Caco-2 (cell line): ENCODE measurements at regions not wholly inside any gene's neighbourhood (a gene's known extent, or its start where the extent isn't known, plus 50 kb on each side); places are given as distances from the start of the nearest gene placed in this dataset.

Source experiments
- BruUV-seq: library from RNA; stranded (reverse); fragments of 400-500 nt; replicated peaks from 2 replicates; lab custom pipeline; 2021; lab: Mats Ljungman, UMichigan
- CTCF ChIA-PET: fragments of 300-600 bp; sonication (Branson Sonifier 250); formaldehyde crosslinking; loops from one replicate; lab custom pipeline; 2022; ENCODE audit warnings: antibody characterized with exemption; lab: Charles Lee
- POLR2A ChIA-PET: fragments of 300-600 bp; sonication (Branson Sonifier 250); formaldehyde crosslinking; loops from one replicate; lab custom pipeline; 2022; ENCODE audit warnings: antibody characterized with exemption; lab: Charles Lee
- DNase-seq, 2 experiments: peaks; one replicate each; pipeline versions ENCODE4 v3.0.0 to v3.0.0-alpha.2; 2020 to 2022
- H3K27me3 ChIP-seq: replicated peaks from 2 replicates; pipeline ENCODE4 v1.6.0; 2011; ENCODE audit warnings: low read length; ENCODE audit not compliant: control insufficient read depth, insufficient read depth
- H3K36me3 ChIP-seq: 2 replicates; pipeline ENCODE4 v1.5.1; 2011; ENCODE audit warnings: low read length; ENCODE audit not compliant: control insufficient read depth, insufficient read depth
- H3K4me1 ChIP-seq: fragments of 250-450 bp; sonication (Bioruptor Pico); 2 replicates; pipeline ENCODE4 v1.5.1; 2020; ENCODE audit warnings: mild to moderate bottlenecking
- H3K4me3 ChIP-seq: 2 replicates; pipeline ENCODE4 v1.5.1; 2011; ENCODE audit warnings: low read depth, mild to moderate bottlenecking, control low read depth, low read length
- H3K9me3 ChIP-seq: fragments of 250-450 bp; sonication (Bioruptor Pico); 2 replicates; pipeline ENCODE4 v1.5.1; 2020; ENCODE audit warnings: mild to moderate bottlenecking, moderate library complexity
- H3K27ac Mint-ChIP-seq: one replicate; pipeline ENCODE4 v1.8.0; 2022; ENCODE audit warnings: mixed read lengths; ENCODE audit not compliant: unreplicated experiment
- H3K27me3 Mint-ChIP-seq: one replicate; pipeline ENCODE4 v1.8.0; 2022; ENCODE audit warnings: mixed read lengths; ENCODE audit not compliant: insufficient read depth, unreplicated experiment
- H3K36me3 Mint-ChIP-seq: one replicate; pipeline ENCODE4 v1.8.0; 2022; ENCODE audit warnings: mild to moderate bottlenecking, mixed read lengths; ENCODE audit not compliant: insufficient read depth, unreplicated experiment
- H3K4me1 Mint-ChIP-seq: one replicate; pipeline ENCODE4 v1.8.0; 2022; ENCODE audit warnings: low read depth, mixed read lengths; ENCODE audit not compliant: unreplicated experiment
- H3K4me3 Mint-ChIP-seq: one replicate; pipeline ENCODE4 v1.8.0; 2022; ENCODE audit warnings: mild to moderate bottlenecking, moderate library complexity, mixed read lengths; ENCODE audit not compliant: unreplicated experiment
- H3K9me3 Mint-ChIP-seq: one replicate; pipeline ENCODE4 v1.8.0; 2022; ENCODE audit warnings: mixed read lengths; ENCODE audit not compliant: unreplicated experiment
- intact Hi-C: fragments of 100-400 bp; cut with micrococcal nuclease; formaldehyde crosslinking; loops from one replicate; pipeline ENCODE4 v1.10.0; 2022; ENCODE audit not compliant: unreplicated experiment
- TF ChIP-seq, protein P1 (sequence below), 2 experiments: fragments of 200-600 bp in 1 of 2; IDR thresholded peaks; 1 replicate in 1 of 2; 2 replicates in 1 of 2; pipeline versions ENCODE4 v1.5.1 to v1.8.0; 2011 to 2022; ENCODE audit warnings: antibody characterized with exemption in 1 of 2, control low read depth in 1 of 2, inconsistent platforms in 1 of 2, low read depth in 1 of 2, low read length in 1 of 2, mild to moderate bottlenecking in 1 of 2, moderate library complexity in 1 of 2; ENCODE audit not compliant: insufficient read depth in 1 of 2, severe bottlenecking in 1 of 2, unreplicated experiment in 1 of 2

DNA sequence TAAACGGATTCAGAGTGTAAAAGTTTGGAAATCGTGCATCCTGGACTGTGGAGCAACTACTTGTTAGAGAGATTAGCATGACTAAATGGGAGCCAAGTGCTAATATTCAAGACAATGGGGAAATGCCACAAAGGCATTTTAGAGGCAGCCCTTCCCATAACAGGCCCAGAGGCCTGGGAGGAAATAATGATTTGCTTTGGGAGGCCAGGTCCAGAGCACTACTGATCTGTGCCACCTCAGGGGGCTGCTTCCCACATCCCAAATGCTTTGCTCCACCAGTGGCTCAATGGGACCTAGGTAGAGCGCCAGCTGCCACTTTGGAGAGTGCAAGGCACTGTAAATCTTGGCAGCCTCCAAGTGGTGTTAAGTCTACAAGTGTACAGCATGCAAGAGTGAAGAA, 91.9 kb upstream of the HSF2 start:
- Mint-ChIP-seq H3K4me1 (peaks cover 9% of the 10 kb centered on the region), H3K27ac (no peak overlapping the region), H3K4me3 (no peak overlapping the region), H3K36me3 (no peaks in the 10 kb centered on the region), H3K27me3 (no peaks in the 10 kb centered on the region), H3K9me3 (peaks cover 23% of the 10 kb centered on the region)
- no TSS peak for BruUV-seq
- H3K4me3 ChIP-seq, result no peak overlapping the region
- ChIA-PET CTCF (no interaction called here), POLR2A (no interaction called here)
- TF ChIP-seq, protein P1, sequence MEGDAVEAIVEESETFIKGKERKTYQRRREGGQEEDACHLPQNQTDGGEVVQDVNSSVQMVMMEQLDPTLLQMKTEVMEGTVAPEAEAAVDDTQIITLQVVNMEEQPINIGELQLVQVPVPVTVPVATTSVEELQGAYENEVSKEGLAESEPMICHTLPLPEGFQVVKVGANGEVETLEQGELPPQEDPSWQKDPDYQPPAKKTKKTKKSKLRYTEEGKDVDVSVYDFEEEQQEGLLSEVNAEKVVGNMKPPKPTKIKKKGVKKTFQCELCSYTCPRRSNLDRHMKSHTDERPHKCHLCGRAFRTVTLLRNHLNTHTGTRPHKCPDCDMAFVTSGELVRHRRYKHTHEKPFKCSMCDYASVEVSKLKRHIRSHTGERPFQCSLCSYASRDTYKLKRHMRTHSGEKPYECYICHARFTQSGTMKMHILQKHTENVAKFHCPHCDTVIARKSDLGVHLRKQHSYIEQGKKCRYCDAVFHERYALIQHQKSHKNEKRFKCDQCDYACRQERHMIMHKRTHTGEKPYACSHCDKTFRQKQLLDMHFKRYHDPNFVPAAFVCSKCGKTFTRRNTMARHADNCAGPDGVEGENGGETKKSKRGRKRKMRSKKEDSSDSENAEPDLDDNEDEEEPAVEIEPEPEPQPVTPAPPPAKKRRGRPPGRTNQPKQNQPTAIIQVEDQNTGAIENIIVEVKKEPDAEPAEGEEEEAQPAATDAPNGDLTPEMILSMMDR (IDR thresholded peaks at IDR 0.05; ENCODE audit: insufficient read depth in 1 of 2, low read depth in 1 of 2, low read length in 1 of 2, severe bottlenecking in 1 of 2, unreplicated experiment in 1 of 2), result no peak
- intact Hi-C loops, result no loop called here
- DNase-seq, result no peak
- H3K27me3 ChIP-seq, result no peaks in the 10 kb centered on the region
- peaks cover 2% of the 10 kb centered on the region; the same call in 1 of the 2 replicates for H3K4me1 ChIP-seq
- H3K9me3 ChIP-seq, result peaks cover 4% of the 10 kb centered on the region; the same call in 1 of the 2 replicates
- no peaks in the 10 kb centered on the region for H3K36me3 ChIP-seq

GRCh38 chr6:122308074-122308473, 91.4 kb upstream of the HSF2 start:
- TF ChIP-seq, protein P1 (IDR thresholded peaks at IDR 0.05; ENCODE audit: insufficient read depth in 1 of 2, low read depth in 1 of 2, low read length in 1 of 2, severe bottlenecking in 1 of 2, unreplicated experiment in 1 of 2), result no peak
- no peaks in the 10 kb centered on the region for H3K36me3 Mint-ChIP-seq
- CTCF ChIA-PET, result no interaction called here

DNA sequence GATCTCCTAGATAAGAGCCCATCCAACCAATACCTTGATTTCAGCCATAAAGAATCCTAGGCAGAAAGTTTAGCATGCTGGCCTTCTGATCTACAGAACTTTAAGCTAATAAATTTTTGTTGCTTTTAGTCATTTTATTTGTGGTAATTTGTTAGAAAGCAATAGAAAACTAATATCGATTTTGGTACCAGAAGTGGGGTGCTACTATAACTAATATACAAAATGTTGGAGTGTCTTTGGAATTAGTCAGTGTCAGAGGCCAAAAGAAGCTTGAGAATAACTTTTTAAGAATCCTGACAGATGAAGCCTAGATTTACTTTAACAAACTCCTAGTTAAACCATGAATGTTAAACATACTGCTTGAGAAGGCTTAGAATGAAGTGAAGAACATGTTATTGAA, 83.6 kb upstream of the HSF2 start:
- H3K4me3 Mint-ChIP-seq, result no peak overlapping the region
- H3K27ac Mint-ChIP-seq, result no peak overlapping the region
- H3K4me1 Mint-ChIP-seq, result no peaks in the 10 kb centered on the region
- DNase-seq, result no peak
- ChIA-PET POLR2A (no interaction called here), CTCF (no interaction called here)
- no TSS peak for BruUV-seq
- Histone ChIP-seq H3K36me3 (no peaks in the 10 kb centered on the region), H3K27me3 (no peaks in the 10 kb centered on the region), H3K9me3 (no peaks in the 10 kb centered on the region), H3K4me1 (no peaks in the 10 kb centered on the region), H3K4me3 (no peak overlapping the region)
- TF ChIP-seq, protein P1 (IDR thresholded peaks at IDR 0.05; ENCODE audit: insufficient read depth in 1 of 2, low read depth in 1 of 2, low read length in 1 of 2, severe bottlenecking in 1 of 2, unreplicated experiment in 1 of 2), result no peak
- no peaks in the 10 kb centered on the region for H3K9me3 Mint-ChIP-seq
- H3K27me3 Mint-ChIP-seq, result peaks cover 8% of the 10 kb centered on the region
- intact Hi-C loops, result no loop called here
- no peaks in the 10 kb centered on the region for H3K36me3 Mint-ChIP-seq

More at GRCh38 chr6:122308074-122308473, 91.4 kb upstream of the HSF2 start:
- no peak overlapping the region for H3K27ac Mint-ChIP-seq
- no peak for DNase-seq
- H3K27me3 ChIP-seq, result no peaks in the 10 kb centered on the region
- no peak overlapping the region for H3K4me3 ChIP-seq
- no peak overlapping the region for H3K4me3 Mint-ChIP-seq
- no peaks in the 10 kb centered on the region for H3K4me1 ChIP-seq
- H3K36me3 ChIP-seq, result no peaks in the 10 kb centered on the region
- H3K4me1 Mint-ChIP-seq, result peaks cover 7% of the 10 kb centered on the region
- H3K9me3 Mint-ChIP-seq, result peaks cover 23% of the 10 kb centered on the region
- no TSS peak for BruUV-seq
- intact Hi-C loops, result no loop called here
- peaks cover 4% of the 10 kb centered on the region for H3K27me3 Mint-ChIP-seq
- H3K9me3 ChIP-seq, result peaks cover 4% of the 10 kb centered on the region; the same call in 1 of the 2 replicates
- POLR2A ChIA-PET, result no interaction called here
